A673 (cell line): ENCODE measurements at regions not wholly inside any gene's neighbourhood (a gene's known extent, or its start where the extent isn't known, plus 50 kb on each side); places are given as distances from the start of the nearest gene placed in this dataset.

Experiments
- BruUV-seq: library from RNA; stranded (reverse); fragments of 400-500 nt; replicated peaks from 2 replicates; lab custom pipeline; 2021; lab: Mats Ljungman, UMichigan
- CTCF ChIA-PET: fragments of 300-600 bp; sonication (Branson Sonifier 250); formaldehyde crosslinking; loops from one replicate; lab custom pipeline; 2022; ENCODE audit warnings: antibody characterized with exemption; lab: Charles Lee
- POLR2A ChIA-PET: fragments of 300-600 bp; sonication (Branson Sonifier 250); formaldehyde crosslinking; loops from one replicate; lab custom pipeline; 2022; ENCODE audit warnings: antibody characterized with exemption; ENCODE audit not compliant: low non-redundant PET; lab: Charles Lee
- DNase-seq: peaks from one replicate; pipeline ENCODE4 v3.0.0-alpha.2; 2015; ENCODE audit warnings: low spot score
- H3K27ac ChIP-seq: fragments of 200-600 bp; sonication (generic); 2 replicates; pipeline ENCODE4 v1.5.1; 2016; ENCODE audit warnings: mixed run types, low read depth, mild to moderate bottlenecking, mixed read lengths, antibody characterized with exemption, low read length; ENCODE audit not compliant: poor library complexity, severe bottlenecking
- H3K27me3 ChIP-seq: fragments of 200-600 bp; sonication (generic); replicated peaks from 2 replicates; pipeline ENCODE4 v1.6.1; 2017; ENCODE audit warnings: mixed run types, low read depth, mild to moderate bottlenecking, mixed read lengths, antibody characterized with exemption, low read length; ENCODE audit not compliant: insufficient read depth, poor library complexity
- H3K36me3 ChIP-seq: fragments of 200-600 bp; sonication (generic); 2 replicates; pipeline ENCODE4 v1.6.1; 2016; ENCODE audit warnings: mixed run types, mild to moderate bottlenecking, mixed read lengths, antibody characterized with exemption, low read length; ENCODE audit not compliant: insufficient read depth, poor library complexity, severe bottlenecking
- H3K4me1 ChIP-seq: fragments of 200-600 bp; sonication (generic); 2 replicates; pipeline ENCODE4 v1.6.1; 2017; ENCODE audit warnings: mixed run types, mild to moderate bottlenecking, mixed read lengths, antibody characterized with exemption, low read length; ENCODE audit not compliant: insufficient read depth, poor library complexity, severe bottlenecking
- H3K4me3 ChIP-seq: fragments of 200-600 bp; sonication (generic); 2 replicates; pipeline ENCODE4 v1.5.1; 2016; ENCODE audit warnings: low read depth, mixed run types, mild to moderate bottlenecking, mixed read lengths, low read length; ENCODE audit not compliant: poor library complexity, severe bottlenecking
- H3K9me3 ChIP-seq: fragments of 200-600 bp; sonication (generic); 2 replicates; pipeline ENCODE4 v1.6.1; 2016; ENCODE audit warnings: mixed run types, low read depth, mild to moderate bottlenecking, mixed read lengths, antibody characterized with exemption, low read length; ENCODE audit not compliant: poor library complexity, severe bottlenecking
- EZH2 ChIP-seq: fragments of 200-600 bp; sonication (generic); IDR thresholded peaks from 2 replicates; pipeline ENCODE4 v1.6.1; 2017; ENCODE audit warnings: borderline replicate concordance, low read depth, mild to moderate bottlenecking, mixed read lengths, antibody characterized with exemption, low read length; ENCODE audit not compliant: poor library complexity, severe bottlenecking
- intact Hi-C: fragments of 100-400 bp; cut with micrococcal nuclease; formaldehyde crosslinking; loops from one replicate; pipeline ENCODE4 v1.10.0; 2022; ENCODE audit not compliant: unreplicated experiment
- TF ChIP-seq, protein P1 (sequence below): fragments of 300-800, 200-600 bp; sonication (generic); conservative IDR thresholded peaks from 2 replicates; pipeline ENCODE4 v1.5.1; 2017; ENCODE audit warnings: low read depth, mild to moderate bottlenecking, antibody characterized with exemption, low read length, moderate library complexity, mixed read lengths

DNA sequence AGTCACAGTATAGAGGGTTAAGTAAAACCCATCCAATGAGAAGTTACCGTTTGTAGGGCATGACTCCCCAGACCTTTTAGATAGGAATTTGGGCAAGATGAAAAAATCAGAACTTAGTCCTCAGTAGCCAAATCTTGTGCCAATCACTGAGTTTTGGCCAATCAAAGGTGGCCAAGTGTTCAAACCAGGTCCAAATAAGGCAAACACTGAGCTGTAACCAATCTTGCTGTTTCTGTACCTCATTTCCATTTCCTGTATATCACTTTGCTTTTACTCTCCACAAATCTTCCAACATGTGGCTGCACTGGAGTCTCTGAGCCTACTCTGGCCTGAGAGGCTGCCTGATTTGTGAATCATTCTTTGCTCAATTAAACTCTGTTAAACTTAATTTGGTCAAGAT lies 81.8 kb upstream of the GPR6 start:
- Histone ChIP-seq H3K27me3 (peaks cover 4% of the 10 kb centered on the region), H3K4me1 (no peaks in the 10 kb centered on the region), H3K9me3 (no peaks in the 10 kb centered on the region), H3K4me3 (no peak overlapping the region), H3K27ac (no peak overlapping the region), H3K36me3 (no peaks in the 10 kb centered on the region)
- BruUV-seq, result no TSS peak
- intact Hi-C loops, result no loop called here
- peak; percentile 7 for DNase-seq
- POLR2A ChIA-PET, result no interaction called here
- TF ChIP-seq EZH2, result no peak
- TF ChIP-seq, protein P1, sequence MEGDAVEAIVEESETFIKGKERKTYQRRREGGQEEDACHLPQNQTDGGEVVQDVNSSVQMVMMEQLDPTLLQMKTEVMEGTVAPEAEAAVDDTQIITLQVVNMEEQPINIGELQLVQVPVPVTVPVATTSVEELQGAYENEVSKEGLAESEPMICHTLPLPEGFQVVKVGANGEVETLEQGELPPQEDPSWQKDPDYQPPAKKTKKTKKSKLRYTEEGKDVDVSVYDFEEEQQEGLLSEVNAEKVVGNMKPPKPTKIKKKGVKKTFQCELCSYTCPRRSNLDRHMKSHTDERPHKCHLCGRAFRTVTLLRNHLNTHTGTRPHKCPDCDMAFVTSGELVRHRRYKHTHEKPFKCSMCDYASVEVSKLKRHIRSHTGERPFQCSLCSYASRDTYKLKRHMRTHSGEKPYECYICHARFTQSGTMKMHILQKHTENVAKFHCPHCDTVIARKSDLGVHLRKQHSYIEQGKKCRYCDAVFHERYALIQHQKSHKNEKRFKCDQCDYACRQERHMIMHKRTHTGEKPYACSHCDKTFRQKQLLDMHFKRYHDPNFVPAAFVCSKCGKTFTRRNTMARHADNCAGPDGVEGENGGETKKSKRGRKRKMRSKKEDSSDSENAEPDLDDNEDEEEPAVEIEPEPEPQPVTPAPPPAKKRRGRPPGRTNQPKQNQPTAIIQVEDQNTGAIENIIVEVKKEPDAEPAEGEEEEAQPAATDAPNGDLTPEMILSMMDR, result no peak
- CTCF ChIA-PET, result no interaction called here

DNA sequence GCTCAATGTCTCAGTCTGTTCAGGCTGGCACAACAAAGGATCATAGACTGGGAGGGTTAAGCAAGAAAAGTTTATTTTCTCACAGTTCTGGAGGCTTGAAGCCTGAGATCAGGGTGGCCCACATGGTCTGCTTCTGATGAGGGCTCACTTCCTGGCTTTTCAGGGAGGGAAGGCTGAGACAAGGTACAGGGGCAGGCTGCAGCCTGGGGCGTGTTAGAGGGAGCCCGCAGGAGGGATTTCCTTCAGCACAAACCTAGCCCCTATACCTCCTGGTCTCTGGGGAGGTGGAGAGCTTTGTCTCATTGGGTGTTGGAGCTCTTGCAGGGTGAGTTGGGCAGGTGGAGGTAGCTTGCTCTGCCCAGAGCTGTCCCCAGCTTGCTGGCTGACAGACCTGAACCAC lies 81.1 kb upstream of the GPR6 start:
- peaks cover 4% of the 10 kb centered on the region for H3K27me3 ChIP-seq
- ChIA-PET POLR2A (no interaction called here), CTCF (no interaction called here)
- no peak overlapping the region for H3K27ac ChIP-seq
- H3K4me3 ChIP-seq, result no peak overlapping the region
- no peaks in the 10 kb centered on the region for H3K4me1 ChIP-seq
- no peaks in the 10 kb centered on the region for H3K9me3 ChIP-seq
- no TSS peak for BruUV-seq
- DNase-seq, result no peak
- intact Hi-C loops, result no loop called here
- no peaks in the 10 kb centered on the region for H3K36me3 ChIP-seq
- TF ChIP-seq EZH2, result no peak
- TF ChIP-seq, protein P1, result no peak

DNA sequence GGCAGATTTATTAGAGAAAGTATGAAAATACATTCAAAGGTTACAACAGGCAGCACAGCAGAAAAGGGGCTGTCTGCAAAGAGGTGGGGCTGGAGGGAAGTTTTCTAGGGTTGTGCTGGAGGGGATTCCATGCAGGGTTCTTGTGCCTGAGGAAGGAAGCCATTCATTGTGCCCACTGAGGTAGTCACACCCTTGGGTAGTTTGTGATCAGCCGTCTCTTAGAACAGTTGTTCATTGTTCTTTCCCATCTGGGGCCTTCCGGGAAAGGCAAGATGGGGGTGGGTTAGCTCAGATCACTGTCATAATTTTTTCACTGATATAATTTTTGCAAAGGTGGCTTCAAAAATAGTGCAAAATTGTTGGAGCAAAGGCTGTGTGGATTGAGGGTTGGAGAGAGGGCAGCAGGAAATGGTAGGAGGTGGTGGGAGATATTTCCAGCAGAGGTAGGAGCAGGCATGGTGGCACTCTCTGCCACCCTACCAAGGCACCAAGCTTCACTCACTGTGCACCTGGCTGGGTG lies 80.5 kb upstream of the GPR6 start:
- POLR2A ChIA-PET, result no interaction called here
- peaks cover 6% of the 10 kb centered on the region for H3K27me3 ChIP-seq
- TF ChIP-seq, protein P1, result no peak
- TF ChIP-seq EZH2, result no peak
- H3K27ac ChIP-seq, result no peak overlapping the region
- intact Hi-C loops, result no loop called here
- H3K9me3 ChIP-seq, result no peaks in the 10 kb centered on the region
- no peaks in the 10 kb centered on the region for H3K4me1 ChIP-seq
- no peak overlapping the region for H3K4me3 ChIP-seq
- CTCF ChIA-PET, result no interaction called here
- BruUV-seq, result no TSS peak
- DNase-seq, result no peak
- no peaks in the 10 kb centered on the region for H3K36me3 ChIP-seq
